Keratinocyte (primary cell): ENCODE measurements at regions not wholly inside any gene's neighbourhood (a gene's known extent, or its start where the extent isn't known, plus 50 kb on each side); places are given as distances from the start of the nearest gene placed in this dataset.

ENCODE experiments used
- DNase-seq: peaks from one replicate; pipeline ENCODE4 v3.0.0-alpha.2; 2011; ENCODE audit warnings: low read depth, missing footprints, low spot score
- FAIRE-seq: peaks from 2 replicates; lab custom pipeline; 2011; peaks lifted over from hg19 to GRCh38; lab: Jason Lieb, UNC
- H2AFZ ChIP-seq: 2 replicates; pipeline ENCODE4 v1.6.0; 2012; ENCODE audit warnings: low read length, control low read depth, inconsistent platforms; ENCODE audit not compliant: control insufficient read depth
- H3K27ac ChIP-seq: 2 replicates; pipeline ENCODE4 v1.5.1; 2011; ENCODE audit warnings: low read length; ENCODE audit not compliant: control insufficient read depth, insufficient read depth
- H3K27me3 ChIP-seq: 3 replicates; pipeline ENCODE4 v1.6.0; 2011; ENCODE audit warnings: low read length; ENCODE audit not compliant: control insufficient read depth, insufficient read depth; ENCODE audit errors: extremely low read depth
- H3K36me3 ChIP-seq, 2 experiments: 2 replicates in 1 of 2; 3 replicates in 1 of 2; pipeline ENCODE4 v1.5.1; 2011; ENCODE audit warnings: low read length in 2 of 2, mild to moderate bottlenecking in 1 of 2; ENCODE audit not compliant: control insufficient read depth in 2 of 2, insufficient read depth in 2 of 2; ENCODE audit errors: extremely low read depth in 1 of 2
- H3K4me1 ChIP-seq: 3 replicates; pipeline ENCODE4 v1.5.1; 2011; ENCODE audit warnings: low read length; ENCODE audit not compliant: control insufficient read depth, insufficient read depth; ENCODE audit errors: extremely low read depth
- H3K4me2 ChIP-seq: 3 replicates; pipeline ENCODE4 v1.6.0; 2011; ENCODE audit warnings: low read depth, low read length; ENCODE audit not compliant: control insufficient read depth, insufficient read depth; ENCODE audit errors: extremely low read depth
- H3K4me3 ChIP-seq, 3 experiments: fragments of 200-600 bp in 1 of 3; sonication (generic) in 1 of 3; 2 replicates in 2 of 3; 3 replicates in 1 of 3; pipeline ENCODE4 v1.5.1; 2011 to 2016; ENCODE audit warnings: low read length in 3 of 3, mild to moderate bottlenecking in 3 of 3, control low read depth in 2 of 3, inconsistent platforms in 1 of 3, low read depth in 1 of 3, mixed read lengths in 1 of 3, mixed run types in 1 of 3, moderate library complexity in 1 of 3; ENCODE audit not compliant: control insufficient read depth in 2 of 3, insufficient read depth in 2 of 3; ENCODE audit errors: extremely low read depth in 1 of 3
- H3K79me2 ChIP-seq: 2 replicates; pipeline ENCODE4 v1.6.0; 2012; ENCODE audit warnings: low read length; ENCODE audit not compliant: control insufficient read depth, insufficient read depth
- H3K9ac ChIP-seq: 3 replicates; pipeline ENCODE4 v1.6.0; 2011; ENCODE audit warnings: low read length; ENCODE audit not compliant: control insufficient read depth, insufficient read depth; ENCODE audit errors: extremely low read depth
- H3K9me1 ChIP-seq: 3 replicates; pipeline ENCODE4 v1.6.0; 2011; ENCODE audit warnings: low read length; ENCODE audit not compliant: control insufficient read depth, insufficient read depth; ENCODE audit errors: extremely low read depth
- H3K9me3 ChIP-seq: 2 replicates; pipeline ENCODE4 v1.5.1; 2012; ENCODE audit warnings: low read depth, low read length; ENCODE audit not compliant: control insufficient read depth
- H4K20me1 ChIP-seq: 3 replicates; pipeline ENCODE4 v1.6.0; 2011; ENCODE audit warnings: low read length; ENCODE audit not compliant: control insufficient read depth, insufficient read depth; ENCODE audit errors: extremely low read depth
- CTCF ChIP-seq, 3 experiments: IDR thresholded peaks in 1 of 3; conservative IDR thresholded peaks in 1 of 3; optimal IDR thresholded peaks in 1 of 3; 2 replicates in 2 of 3; 3 replicates in 1 of 3; pipeline versions ENCODE3 to v1.5.1; 2011; ENCODE audit warnings: low read length in 3 of 3, mild to moderate bottlenecking in 3 of 3, moderate library complexity in 2 of 3, control low read depth in 1 of 3, inconsistent platforms in 1 of 3; ENCODE audit not compliant: insufficient read depth in 2 of 3; ENCODE audit errors: extremely low read depth in 1 of 3
- EZH2 ChIP-seq: IDR thresholded peaks from one replicate; pipeline ENCODE4 v1.6.1; 2012; ENCODE audit warnings: inconsistent platforms, mild to moderate bottlenecking, low read length, moderate library complexity
- dilution Hi-C: fragments of 300-500 bp; cut with MboI; formaldehyde crosslinking; loops from one replicate; pipeline ENCODE4 v1.7.0; 2020; ENCODE audit warnings: low sequenced_read_pairs; ENCODE audit not compliant: extremely low pct_ligation_motif_present

- H3K4me3 ChIP-seq, result no peak overlapping the region
- no peaks in the 10 kb centered on the region for H3K9me3 ChIP-seq
- TF ChIP-seq CTCF (optimal IDR thresholded peaks at IDR 0.05 in 1 of 3, IDR thresholded peaks at IDR 0.05 in 1 of 3, conservative IDR thresholded peaks at IDR 0.05 in 1 of 3; ENCODE audit: extremely low read depth in 1 of 3, insufficient read depth in 2 of 3, low read length in 3 of 3), result no peak
- TF ChIP-seq EZH2, result no peak
- H3K27ac ChIP-seq, result no peak overlapping the region
- DNase-seq (no peak), FAIRE-seq (no peak)
- no peak overlapping the region for H2AFZ ChIP-seq
- no peaks in the 10 kb centered on the region for H3K36me3 ChIP-seq
- H3K27me3 ChIP-seq, result no peaks in the 10 kb centered on the region
- H3K9ac ChIP-seq, result no peak overlapping the region
- no peaks in the 10 kb centered on the region for H3K9me1 ChIP-seq
- no peak overlapping the region for H3K4me2 ChIP-seq
- no peaks in the 10 kb centered on the region for H3K79me2 ChIP-seq
- dilution Hi-C loops, result no loop called here
- H3K4me1 ChIP-seq, result no peaks in the 10 kb centered on the region
- H4K20me1 ChIP-seq, result no peaks in the 10 kb centered on the region
These were observed 96.4 kb upstream of the CACNA2D1 start for GRCh38 chr7:82539969-82540368.

- no peaks in the 10 kb centered on the region for H3K27me3 ChIP-seq
- TF ChIP-seq EZH2, result no peak
- TF ChIP-seq CTCF (optimal IDR thresholded peaks at IDR 0.05 in 1 of 3, IDR thresholded peaks at IDR 0.05 in 1 of 3, conservative IDR thresholded peaks at IDR 0.05 in 1 of 3; ENCODE audit: extremely low read depth in 1 of 3, insufficient read depth in 2 of 3, low read length in 3 of 3), result no peak
- H4K20me1 ChIP-seq, result no peaks in the 10 kb centered on the region
- FAIRE-seq, result peak; percentile 85
- no peak overlapping the region for H3K4me2 ChIP-seq
- H3K9ac ChIP-seq, result no peak overlapping the region
- no peaks in the 10 kb centered on the region for H3K9me1 ChIP-seq
- no peak overlapping the region for H3K27ac ChIP-seq
- no peaks in the 10 kb centered on the region for H3K9me3 ChIP-seq
- no peak overlapping the region for H2AFZ ChIP-seq
- dilution Hi-C loops, result no loop called here
- no peaks in the 10 kb centered on the region for H3K4me1 ChIP-seq
- DNase-seq, result no peak
- no peak overlapping the region for H3K4me3 ChIP-seq
- H3K36me3 ChIP-seq, result no peaks in the 10 kb centered on the region
- H3K79me2 ChIP-seq, result no peaks in the 10 kb centered on the region
These were observed 91.1 kb upstream of the CACNA2D1 start for GRCh38 chr7:82534684-82535083.
